ENCODE measurements at regions not wholly inside any gene's neighbourhood (a gene's known extent, or its start where the extent isn't known, plus 50 kb on each side); places are given as distances from the start of the nearest gene placed in this dataset.

DNA sequence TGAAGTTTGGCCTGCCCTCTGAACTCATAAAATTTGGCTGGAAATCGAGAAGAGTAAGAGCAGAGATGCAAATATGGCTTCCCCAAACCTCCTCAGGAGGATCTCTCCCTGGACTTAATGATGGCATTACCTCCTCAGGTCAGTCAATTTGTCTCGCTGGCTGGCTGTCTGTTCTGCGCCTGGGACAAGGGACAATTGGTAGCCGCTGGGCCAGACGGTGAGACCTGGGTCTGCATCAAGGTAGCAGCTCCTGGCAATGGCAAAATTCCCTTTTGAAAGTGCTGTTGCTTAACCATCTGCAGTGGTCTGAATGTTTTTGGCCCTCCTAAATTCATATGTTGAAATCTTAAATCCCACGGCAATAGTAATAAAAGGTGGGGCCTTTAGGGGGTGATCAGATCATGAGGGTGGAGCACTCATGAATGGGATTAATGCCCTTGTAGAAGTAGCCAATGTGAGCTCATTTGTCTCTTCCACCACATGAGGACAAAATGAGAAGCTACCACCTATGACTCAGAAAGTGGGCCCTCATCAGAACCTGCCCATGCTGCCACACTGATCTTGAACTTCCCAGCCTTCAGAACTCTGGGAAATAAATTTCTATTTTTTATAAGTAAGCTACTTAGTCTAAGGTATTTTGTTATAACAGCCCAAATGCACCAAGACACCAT is 439.3 kb upstream of the KLF4 start:
- no peaks in the 10 kb centered on the region for H3K27me3 ChIP-seq (ENCODE audit: control insufficient read depth, insufficient read depth, low read length)
- H3K9me3 ChIP-seq (ENCODE audit: control insufficient read depth, low read length), result no peaks in the 10 kb centered on the region
- H3K4me1 ChIP-seq (ENCODE audit: control insufficient read depth, insufficient read depth, low read length), result peaks cover 23% of the 10 kb centered on the region
- H3K36me3 ChIP-seq (ENCODE audit: control insufficient read depth, insufficient read depth, low read length), result no peaks in the 10 kb centered on the region
- no peak overlapping the region for H3K4me3 ChIP-seq (ENCODE audit: low read length)
- no peak overlapping the region for H3K9ac ChIP-seq (ENCODE audit: low read length)

DNA sequence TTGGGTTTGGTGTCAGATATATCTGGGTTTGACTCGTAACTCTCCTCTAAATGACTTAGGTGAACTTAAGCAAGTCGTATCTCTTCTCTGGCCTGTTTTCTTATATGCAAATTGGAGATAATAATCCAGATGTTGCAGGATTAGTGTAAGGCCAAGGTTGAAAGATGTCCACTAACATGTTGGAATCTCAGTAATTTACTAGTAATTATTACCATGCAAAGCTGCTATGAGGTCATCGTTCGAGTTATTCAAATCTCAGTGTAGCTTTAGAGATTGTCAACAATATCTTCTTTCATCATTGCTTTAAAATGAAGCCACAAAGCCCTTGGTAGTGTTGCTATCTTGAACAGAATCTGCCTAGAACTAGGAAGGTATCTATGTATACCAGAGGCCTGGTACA is 437.7 kb upstream of the KLF4 start:
- Histone ChIP-seq H3K4me3 (ENCODE audit: low read length) (no peak overlapping the region), H3K9ac (ENCODE audit: low read length) (no peak overlapping the region), H3K36me3 (ENCODE audit: control insufficient read depth, insufficient read depth, low read length) (no peaks in the 10 kb centered on the region), H3K4me1 (ENCODE audit: control insufficient read depth, insufficient read depth, low read length) (peaks cover 16% of the 10 kb centered on the region), H3K27me3 (ENCODE audit: control insufficient read depth, insufficient read depth, low read length) (no peaks in the 10 kb centered on the region), H3K9me3 (ENCODE audit: control insufficient read depth, low read length) (no peaks in the 10 kb centered on the region)

DNA sequence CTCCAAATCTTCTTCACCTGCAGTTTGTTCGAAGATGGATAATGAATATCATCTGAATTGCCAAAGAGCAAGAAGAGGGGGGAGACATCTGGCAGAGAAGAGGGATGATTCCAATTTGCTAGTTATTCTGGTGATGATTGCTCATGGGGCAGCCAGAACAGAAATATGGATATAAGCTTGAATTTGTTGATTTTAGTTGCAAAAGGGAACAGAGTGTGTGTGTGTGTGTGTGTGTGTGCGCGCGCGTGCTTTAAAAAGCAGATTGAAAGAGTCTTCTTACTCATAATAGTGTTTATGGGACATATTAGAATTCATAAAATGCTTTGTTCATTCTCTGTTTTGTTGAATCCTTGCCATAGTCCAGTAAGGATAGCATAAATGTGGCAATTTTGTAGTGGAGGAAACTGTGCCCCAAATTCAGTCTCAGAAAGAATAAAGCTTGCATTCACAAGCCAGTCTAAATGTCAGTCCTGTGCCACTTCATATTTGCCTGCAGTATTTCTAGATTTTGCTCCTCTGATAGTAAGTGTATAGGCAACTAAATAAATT is 436.3 kb upstream of the KLF4 start:
- Histone ChIP-seq H3K27me3 (ENCODE audit: control insufficient read depth, insufficient read depth, low read length) (no peaks in the 10 kb centered on the region), H3K4me3 (ENCODE audit: low read length) (no peak overlapping the region), H3K9me3 (ENCODE audit: control insufficient read depth, low read length) (no peaks in the 10 kb centered on the region), H3K4me1 (ENCODE audit: control insufficient read depth, insufficient read depth, low read length) (peaks cover 8% of the 10 kb centered on the region), H3K9ac (ENCODE audit: low read length) (no peak overlapping the region), H3K36me3 (ENCODE audit: control insufficient read depth, insufficient read depth, low read length) (no peaks in the 10 kb centered on the region)

DNA sequence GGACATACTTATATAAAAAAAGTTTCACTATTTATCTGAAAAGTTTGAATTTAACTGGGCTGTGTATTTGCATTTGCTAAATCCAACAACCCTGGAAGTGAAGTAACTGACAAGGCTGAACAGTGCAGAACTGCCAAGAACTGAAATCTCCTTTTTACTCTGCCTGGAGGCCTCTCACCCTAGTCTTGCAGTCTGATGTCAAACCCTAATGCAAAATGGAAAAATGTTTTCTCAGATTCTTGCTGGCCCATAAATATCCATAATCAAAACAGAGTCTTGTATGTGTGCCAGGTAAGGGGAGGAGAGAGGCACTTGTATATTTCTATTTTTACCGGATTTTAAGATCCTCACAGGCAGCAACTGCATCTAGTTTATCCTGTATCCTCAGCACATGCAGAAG is 432.7 kb upstream of the KLF4 start:
- Histone ChIP-seq H3K4me1 (ENCODE audit: control insufficient read depth, insufficient read depth, low read length) (peaks cover 13% of the 10 kb centered on the region), H3K9ac (ENCODE audit: low read length) (no peak overlapping the region), H3K9me3 (ENCODE audit: control insufficient read depth, low read length) (no peaks in the 10 kb centered on the region), H3K4me3 (ENCODE audit: low read length) (no peak overlapping the region), H3K36me3 (ENCODE audit: control insufficient read depth, insufficient read depth, low read length) (no peaks in the 10 kb centered on the region), H3K27me3 (ENCODE audit: control insufficient read depth, insufficient read depth, low read length) (no peaks in the 10 kb centered on the region)

DNA sequence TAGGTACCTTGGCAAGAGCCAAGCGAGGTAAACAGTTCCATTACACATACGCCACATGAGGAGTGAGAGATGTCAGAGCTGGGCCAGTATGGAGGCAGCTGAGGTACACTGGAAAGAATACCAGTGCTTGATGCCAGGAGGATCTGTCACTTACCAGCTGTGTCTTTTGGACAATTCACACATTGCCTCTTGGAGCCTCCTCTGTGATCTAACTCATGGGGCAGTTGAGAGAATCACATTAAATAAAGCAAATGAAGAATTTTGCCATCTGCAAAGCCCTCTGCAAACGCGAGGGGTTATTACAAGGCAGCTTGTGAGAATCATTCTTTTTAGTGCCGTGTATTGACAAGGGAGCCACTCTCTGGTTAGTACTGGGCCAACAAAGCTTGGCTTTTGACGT is 429.7 kb upstream of the KLF4 start:
- no peaks in the 10 kb centered on the region for H3K9me3 ChIP-seq (ENCODE audit: control insufficient read depth, low read length)
- H3K27me3 ChIP-seq (ENCODE audit: control insufficient read depth, insufficient read depth, low read length), result no peaks in the 10 kb centered on the region
- peaks cover 13% of the 10 kb centered on the region for H3K4me1 ChIP-seq (ENCODE audit: control insufficient read depth, insufficient read depth, low read length)
- no peak overlapping the region for H3K4me3 ChIP-seq (ENCODE audit: low read length)
- H3K9ac ChIP-seq (ENCODE audit: low read length), result no peak overlapping the region
- H3K36me3 ChIP-seq (ENCODE audit: control insufficient read depth, insufficient read depth, low read length), result no peaks in the 10 kb centered on the region

DNA sequence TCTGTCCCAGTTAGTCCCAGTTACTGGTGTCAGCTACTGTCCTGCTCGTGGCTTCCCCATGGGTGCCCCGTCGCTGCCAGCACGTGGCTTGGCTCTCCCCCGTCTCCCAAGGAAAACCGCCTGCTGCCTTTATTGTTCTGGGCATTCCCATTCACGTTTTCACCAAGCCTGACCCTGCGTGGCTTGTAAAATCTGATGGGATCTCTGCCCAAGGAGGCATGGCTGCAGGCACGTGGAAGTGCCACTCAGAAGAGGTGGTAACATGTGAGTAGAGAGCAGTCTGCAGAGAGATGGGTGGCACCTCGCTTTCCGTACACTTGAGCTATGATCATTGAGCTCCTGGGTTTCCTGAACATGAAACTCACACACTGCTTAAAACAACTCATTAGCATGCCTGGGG is 429.2 kb upstream of the KLF4 start:
- no peaks in the 10 kb centered on the region for H3K9me3 ChIP-seq (ENCODE audit: control insufficient read depth, low read length)
- peaks cover 13% of the 10 kb centered on the region for H3K4me1 ChIP-seq (ENCODE audit: control insufficient read depth, insufficient read depth, low read length)
- H3K36me3 ChIP-seq (ENCODE audit: control insufficient read depth, insufficient read depth, low read length), result no peaks in the 10 kb centered on the region
- no peak overlapping the region for H3K9ac ChIP-seq (ENCODE audit: low read length)
- no peak overlapping the region for H3K4me3 ChIP-seq (ENCODE audit: low read length)
- H3K27me3 ChIP-seq (ENCODE audit: control insufficient read depth, insufficient read depth, low read length), result no peaks in the 10 kb centered on the region

DNA sequence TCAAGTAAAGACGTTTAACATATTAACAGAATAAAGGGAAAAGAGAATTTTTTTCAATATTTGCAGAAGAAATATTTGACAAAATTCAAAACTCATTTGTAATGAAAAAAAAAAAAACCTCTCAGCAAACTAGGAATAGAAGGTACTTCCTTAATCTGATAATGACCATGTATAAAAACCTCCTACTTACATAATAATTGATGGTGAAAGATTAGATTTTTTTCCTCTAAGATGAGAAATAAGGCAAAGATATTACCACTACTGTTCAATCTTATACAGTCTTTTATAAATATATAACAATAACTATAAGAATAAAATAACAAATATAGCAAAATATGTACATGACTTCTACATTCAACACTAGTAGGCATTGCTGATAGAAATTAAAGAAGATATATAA is 424.6 kb upstream of the KLF4 start:
- no peak overlapping the region for H3K4me3 ChIP-seq (ENCODE audit: low read length)
- no peaks in the 10 kb centered on the region for H3K9me3 ChIP-seq (ENCODE audit: control insufficient read depth, low read length)
- H3K36me3 ChIP-seq (ENCODE audit: control insufficient read depth, insufficient read depth, low read length), result no peaks in the 10 kb centered on the region
- peaks cover 8% of the 10 kb centered on the region for H3K4me1 ChIP-seq (ENCODE audit: control insufficient read depth, insufficient read depth, low read length)
- no peaks in the 10 kb centered on the region for H3K27me3 ChIP-seq (ENCODE audit: control insufficient read depth, insufficient read depth, low read length)
- H3K9ac ChIP-seq (ENCODE audit: low read length), result no peak overlapping the region

DNA sequence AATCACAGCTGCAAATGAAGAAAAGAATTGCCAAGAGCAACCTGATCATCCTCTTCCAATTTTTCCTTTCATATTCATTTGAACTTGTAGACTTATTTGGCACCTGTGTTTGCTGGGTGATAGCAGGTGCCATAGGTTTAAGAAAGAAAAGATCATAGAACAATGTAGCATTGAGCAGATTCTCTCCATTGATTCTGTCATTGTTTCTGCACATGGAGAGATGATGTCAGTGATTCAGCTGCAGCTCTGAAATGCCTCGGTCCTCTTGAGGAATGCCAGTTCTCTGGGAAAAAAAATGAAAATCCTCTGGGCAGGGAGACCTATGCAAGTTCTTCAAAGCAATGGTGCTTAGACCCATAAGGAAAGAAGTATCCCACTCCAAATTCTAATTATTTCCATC is 418.1 kb upstream of the KLF4 start:
- H3K9me3 ChIP-seq (ENCODE audit: control insufficient read depth, low read length), result no peaks in the 10 kb centered on the region
- no peaks in the 10 kb centered on the region for H3K36me3 ChIP-seq (ENCODE audit: control insufficient read depth, insufficient read depth, low read length)
- H3K27me3 ChIP-seq (ENCODE audit: control insufficient read depth, insufficient read depth, low read length), result no peaks in the 10 kb centered on the region
- H3K4me3 ChIP-seq (ENCODE audit: low read length), result no peak overlapping the region
- H3K4me1 ChIP-seq (ENCODE audit: control insufficient read depth, insufficient read depth, low read length), result no peaks in the 10 kb centered on the region
- no peak overlapping the region for H3K9ac ChIP-seq (ENCODE audit: low read length)

DNA sequence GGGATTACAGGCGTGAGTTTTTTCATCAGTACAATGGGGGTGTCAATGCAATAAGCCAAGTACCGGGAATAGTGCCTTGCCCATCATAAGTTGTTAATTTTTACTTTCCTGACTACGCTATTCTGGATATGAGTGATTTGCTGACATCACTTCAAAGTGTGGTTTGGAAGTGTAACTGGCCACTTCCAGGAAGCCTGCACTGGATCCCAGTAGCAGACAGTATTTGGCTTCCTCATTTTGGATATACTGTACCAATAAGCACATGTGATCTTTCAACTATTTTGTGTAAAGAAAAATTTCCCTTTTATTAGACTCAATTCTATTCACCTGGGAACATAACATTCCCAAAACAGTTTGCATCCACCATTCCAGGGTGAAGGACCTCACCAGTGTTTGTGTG is 417.7 kb upstream of the KLF4 start:
- no peaks in the 10 kb centered on the region for H3K36me3 ChIP-seq (ENCODE audit: control insufficient read depth, insufficient read depth, low read length)

DNA sequence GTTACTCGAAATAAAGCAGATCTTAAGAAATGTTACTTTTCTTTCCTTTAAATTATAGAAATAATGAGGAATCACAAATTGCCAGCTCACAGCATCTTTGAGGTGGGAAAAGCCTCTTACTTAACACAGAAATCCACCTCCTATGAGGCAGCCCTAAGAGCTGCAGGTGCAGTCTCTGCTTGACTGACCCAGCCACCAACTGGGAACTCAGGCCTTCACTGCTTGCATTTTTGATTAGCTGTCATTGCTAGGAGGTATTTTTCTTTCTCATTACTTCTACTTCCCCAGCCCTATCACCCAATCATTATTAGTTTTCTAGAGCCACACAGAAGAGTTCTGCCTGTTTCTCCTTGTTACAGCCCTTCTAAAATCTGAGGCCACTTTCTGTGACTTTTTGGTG is 416.5 kb upstream of the KLF4 start:
- H3K4me1 ChIP-seq (ENCODE audit: control insufficient read depth, insufficient read depth, low read length), result no peaks in the 10 kb centered on the region
- no peaks in the 10 kb centered on the region for H3K9me3 ChIP-seq (ENCODE audit: control insufficient read depth, low read length)
- no peak overlapping the region for H3K9ac ChIP-seq (ENCODE audit: low read length)
- no peaks in the 10 kb centered on the region for H3K27me3 ChIP-seq (ENCODE audit: control insufficient read depth, insufficient read depth, low read length)
- no peaks in the 10 kb centered on the region for H3K36me3 ChIP-seq (ENCODE audit: control insufficient read depth, insufficient read depth, low read length)
- H3K4me3 ChIP-seq (ENCODE audit: low read length), result no peak overlapping the region

More for the DNA sequence above, 417.7 kb upstream of the KLF4 start:
- Histone ChIP-seq H3K27me3 (ENCODE audit: control insufficient read depth, insufficient read depth, low read length) (no peaks in the 10 kb centered on the region), H3K9me3 (ENCODE audit: control insufficient read depth, low read length) (no peaks in the 10 kb centered on the region), H3K9ac (ENCODE audit: low read length) (no peak overlapping the region), H3K4me3 (ENCODE audit: low read length) (no peak overlapping the region), H3K4me1 (ENCODE audit: control insufficient read depth, insufficient read depth, low read length) (no peaks in the 10 kb centered on the region)

DNA sequence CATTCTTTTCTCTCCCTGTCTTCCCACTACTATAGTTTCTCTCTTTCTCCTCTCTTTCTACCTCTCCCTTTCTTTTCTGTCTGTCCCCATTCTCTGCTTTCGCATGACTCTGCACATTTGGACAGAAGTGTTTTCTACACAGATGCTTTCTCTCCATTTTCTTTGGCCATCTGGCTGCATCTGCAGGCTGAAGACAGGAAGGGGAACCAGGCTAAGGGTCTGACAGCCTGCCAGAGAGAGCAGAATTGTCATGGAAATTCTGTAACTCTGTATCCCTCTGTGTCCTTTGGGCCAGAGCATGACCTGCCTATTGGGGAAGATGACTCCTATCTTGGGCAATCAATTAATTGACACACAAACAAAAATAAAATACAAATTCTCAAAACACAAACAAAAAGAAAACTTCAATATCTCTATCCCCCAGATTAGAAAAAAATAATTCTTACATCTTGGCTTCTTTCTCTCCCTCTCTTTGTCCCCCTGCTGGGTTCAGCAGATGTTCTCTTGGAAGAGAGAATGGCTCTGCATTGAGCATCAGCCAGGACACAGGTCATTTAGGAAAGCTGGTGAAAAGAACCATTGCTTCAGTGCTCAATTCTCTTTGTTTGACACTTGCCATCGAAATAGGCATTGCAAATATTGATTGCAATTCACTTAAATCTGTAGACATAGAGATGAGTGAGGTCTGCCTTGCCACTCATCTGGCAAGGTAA is 415.9 kb upstream of the KLF4 start:
- Histone ChIP-seq H3K9me3 (ENCODE audit: control insufficient read depth, low read length) (no peaks in the 10 kb centered on the region), H3K36me3 (ENCODE audit: control insufficient read depth, insufficient read depth, low read length) (no peaks in the 10 kb centered on the region), H3K4me1 (ENCODE audit: control insufficient read depth, insufficient read depth, low read length) (no peaks in the 10 kb centered on the region), H3K9ac (ENCODE audit: low read length) (no peak overlapping the region), H3K4me3 (ENCODE audit: low read length) (no peak overlapping the region), H3K27me3 (ENCODE audit: control insufficient read depth, insufficient read depth, low read length) (no peaks in the 10 kb centered on the region)

DNA sequence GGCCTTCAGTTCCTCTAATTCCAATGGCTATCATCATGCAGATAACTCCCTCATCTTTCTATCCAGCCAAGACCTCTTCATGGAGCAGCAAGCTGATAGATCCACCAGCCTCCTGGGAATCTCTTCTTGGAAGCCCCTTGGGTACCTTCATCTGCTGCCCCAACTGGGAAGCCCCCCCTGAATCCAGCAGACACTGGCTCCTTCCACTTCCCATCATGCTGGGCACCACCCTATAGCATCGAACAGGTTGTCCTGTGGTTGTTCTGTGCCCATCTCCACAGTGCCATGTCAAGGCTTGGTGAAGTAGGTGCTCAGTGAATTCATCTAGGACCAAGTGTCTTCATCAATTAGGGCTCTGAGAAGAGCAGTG is 410.4 kb upstream of the KLF4 start:
- Histone ChIP-seq H3K9ac (ENCODE audit: low read length) (no peak overlapping the region), H3K4me1 (ENCODE audit: control insufficient read depth, insufficient read depth, low read length) (peaks cover 7% of the 10 kb centered on the region), H3K36me3 (ENCODE audit: control insufficient read depth, insufficient read depth, low read length) (no peaks in the 10 kb centered on the region), H3K4me3 (ENCODE audit: low read length) (no peak overlapping the region), H3K27me3 (ENCODE audit: control insufficient read depth, insufficient read depth, low read length) (no peaks in the 10 kb centered on the region), H3K9me3 (ENCODE audit: control insufficient read depth, low read length) (no peaks in the 10 kb centered on the region)

All from mucosa of stomach (tissue), 1 donor.